BLaER1 (cell line): ENCODE measurements at regions not wholly inside any gene's neighbourhood (a gene's known extent, or its start where the extent isn't known, plus 50 kb on each side); places are given as distances from the start of the nearest gene placed in this dataset.

Experiments used
- H3K27ac ChIP-seq: shearing (Covaris generic); formaldehyde crosslinking; 2 replicates; pipeline ENCODE4 v1.8.1; 2022
- H3K27me3 ChIP-seq: shearing (Covaris generic); formaldehyde crosslinking; 2 replicates; pipeline ENCODE4 v1.8.1; 2022
- H3K36me3 ChIP-seq: shearing (Covaris generic); formaldehyde crosslinking; 2 replicates; pipeline ENCODE4 v1.8.1; 2022
- H3K4me1 ChIP-seq: shearing (Covaris generic); formaldehyde crosslinking; 2 replicates; pipeline ENCODE4 v1.8.1; 2022
- H3K4me2 ChIP-seq: shearing (Covaris generic); formaldehyde crosslinking; 2 replicates; pipeline ENCODE4 v1.8.1; 2022
- H3K4me3 ChIP-seq: shearing (Covaris generic); formaldehyde crosslinking; 2 replicates; pipeline ENCODE4 v1.8.1; 2022
- H3K9ac ChIP-seq: shearing (Covaris generic); formaldehyde crosslinking; 2 replicates; pipeline ENCODE4 v1.8.1; 2022
- H3K9me3 ChIP-seq: shearing (Covaris generic); formaldehyde crosslinking; 2 replicates; pipeline ENCODE4 v1.8.1; 2022
- H4K20me1 ChIP-seq: shearing (Covaris generic); formaldehyde crosslinking; 2 replicates; pipeline ENCODE4 v1.8.1; 2022
- Cebpa-rat ChIP-seq: shearing (Covaris generic); IDR thresholded peaks from 2 replicates; pipeline ENCODE4 v1.8.1; 2022

DNA sequence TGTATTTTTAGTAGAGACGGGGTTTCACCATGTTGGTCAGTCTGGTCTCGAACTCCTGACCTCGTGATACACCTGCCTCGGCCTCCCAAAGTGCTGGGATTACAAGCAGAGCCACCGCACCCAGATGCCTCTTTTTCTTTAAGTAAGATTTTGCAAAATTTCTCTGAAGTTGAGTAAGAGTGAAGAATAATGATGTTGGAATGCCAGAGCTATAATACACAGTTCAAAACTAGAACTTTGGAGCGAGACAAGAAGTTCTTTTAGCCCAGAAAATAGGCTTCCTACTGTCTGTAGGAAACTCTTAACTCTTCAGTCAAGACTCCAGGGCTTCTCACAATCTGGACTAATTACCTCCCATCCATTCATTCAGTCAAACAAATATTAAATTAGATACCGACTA lies 51.4 kb downstream of the MARCHF4 start:
- Histone ChIP-seq H4K20me1 (no peaks in the 10 kb centered on the region), H3K4me1 (peaks cover 5% of the 10 kb centered on the region), H3K4me3 (no peak overlapping the region), H3K9ac (no peak overlapping the region), H3K9me3 (no peaks in the 10 kb centered on the region), H3K36me3 (no peaks in the 10 kb centered on the region), H3K4me2 (no peak overlapping the region), H3K27ac (no peak overlapping the region), H3K27me3 (no peaks in the 10 kb centered on the region)
- TF ChIP-seq Cebpa-rat: no peak

DNA sequence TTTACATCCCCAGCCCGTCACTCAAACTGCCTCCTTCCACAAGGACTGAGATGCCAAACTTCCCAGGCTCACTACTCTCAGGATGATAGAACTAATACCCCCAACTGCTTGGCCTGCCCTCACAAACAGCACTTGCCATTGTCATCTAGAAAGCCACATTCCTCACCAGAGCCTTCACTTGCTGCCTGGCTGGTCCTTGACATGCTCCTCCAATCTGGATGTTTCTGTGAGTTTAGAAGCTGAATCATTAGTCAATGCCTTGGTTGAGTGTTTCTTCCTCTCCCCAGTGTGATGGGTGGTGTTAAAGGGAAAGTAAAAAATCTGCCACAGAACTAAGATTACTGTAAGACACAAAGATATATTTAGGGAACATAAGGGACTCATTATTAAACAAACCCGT lies 52.5 kb downstream of the MARCHF4 start:
- no peaks in the 10 kb centered on the region for H3K36me3 ChIP-seq
- no peak overlapping the region for H3K4me3 ChIP-seq
- no peak overlapping the region for H3K4me2 ChIP-seq
- no peaks in the 10 kb centered on the region for H4K20me1 ChIP-seq
- no peaks in the 10 kb centered on the region for H3K27me3 ChIP-seq
- H3K9ac ChIP-seq: no peak overlapping the region
- H3K4me1 ChIP-seq: peaks cover 7% of the 10 kb centered on the region
- no peaks in the 10 kb centered on the region for H3K9me3 ChIP-seq
- H3K27ac ChIP-seq: no peak overlapping the region
- TF ChIP-seq Cebpa-rat: no peak

DNA sequence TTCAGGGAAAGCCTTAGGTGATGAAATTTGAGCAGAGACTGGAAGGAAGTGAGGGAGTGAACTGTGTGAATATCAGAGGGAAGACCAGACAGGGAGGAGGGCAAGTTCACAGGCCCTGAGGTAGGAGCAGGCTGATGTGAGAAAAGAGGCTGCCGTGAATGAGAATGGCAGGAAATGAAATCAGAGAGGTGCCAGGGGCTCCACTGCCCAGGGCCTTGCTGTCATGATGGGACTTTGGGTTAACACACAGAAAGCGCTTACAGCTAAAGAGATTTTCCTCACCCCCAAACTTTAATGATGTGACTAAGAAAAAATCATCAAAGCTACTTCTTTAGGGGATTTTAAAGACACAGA lies 53.8 kb downstream of the MARCHF4 start:
- no peak overlapping the region for H3K4me2 ChIP-seq
- no peak overlapping the region for H3K9ac ChIP-seq
- H3K4me3 ChIP-seq: no peak overlapping the region
- no peak overlapping the region for H3K27ac ChIP-seq
- no peaks in the 10 kb centered on the region for H4K20me1 ChIP-seq
- H3K9me3 ChIP-seq: no peaks in the 10 kb centered on the region
- no peaks in the 10 kb centered on the region for H3K36me3 ChIP-seq
- peaks cover 10% of the 10 kb centered on the region for H3K4me1 ChIP-seq
- no peaks in the 10 kb centered on the region for H3K27me3 ChIP-seq
- no peak for TF ChIP-seq Cebpa-rat

DNA sequence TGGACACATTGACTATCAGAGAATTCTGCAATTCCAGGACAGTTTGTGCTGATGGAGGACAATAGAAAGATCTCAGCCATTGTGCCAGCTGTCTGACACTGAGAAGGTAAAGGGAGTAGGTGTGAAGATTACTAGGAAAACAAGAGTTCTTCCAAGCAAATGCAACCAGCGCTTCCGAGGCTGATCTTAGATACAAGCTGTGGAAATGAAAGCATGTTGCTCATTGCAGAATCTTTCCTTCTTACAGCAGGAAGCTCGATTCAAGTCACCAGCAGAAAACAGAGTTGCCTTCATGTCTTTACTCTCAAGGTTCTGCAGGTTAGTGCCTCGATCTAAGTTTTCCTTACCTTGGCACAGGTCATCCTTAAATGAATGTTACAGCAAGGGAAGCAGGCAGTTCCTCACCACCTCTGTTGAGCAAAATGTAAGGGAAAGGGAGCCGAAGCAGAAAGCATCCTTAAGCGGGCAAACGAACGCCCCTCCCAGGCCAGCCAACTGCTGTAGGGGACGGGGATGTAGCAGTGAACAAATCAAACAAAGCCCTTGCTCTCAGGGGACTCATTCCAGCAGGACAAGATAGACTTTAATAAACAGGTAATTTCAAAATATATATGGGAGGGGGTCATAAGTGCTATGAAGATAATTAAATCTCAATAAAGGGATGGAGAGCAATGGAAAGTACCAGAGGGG lies 54.3 kb downstream of the MARCHF4 start:
- Histone ChIP-seq H3K4me1 (peaks cover 10% of the 10 kb centered on the region), H3K4me2 (no peak overlapping the region)

DNA sequence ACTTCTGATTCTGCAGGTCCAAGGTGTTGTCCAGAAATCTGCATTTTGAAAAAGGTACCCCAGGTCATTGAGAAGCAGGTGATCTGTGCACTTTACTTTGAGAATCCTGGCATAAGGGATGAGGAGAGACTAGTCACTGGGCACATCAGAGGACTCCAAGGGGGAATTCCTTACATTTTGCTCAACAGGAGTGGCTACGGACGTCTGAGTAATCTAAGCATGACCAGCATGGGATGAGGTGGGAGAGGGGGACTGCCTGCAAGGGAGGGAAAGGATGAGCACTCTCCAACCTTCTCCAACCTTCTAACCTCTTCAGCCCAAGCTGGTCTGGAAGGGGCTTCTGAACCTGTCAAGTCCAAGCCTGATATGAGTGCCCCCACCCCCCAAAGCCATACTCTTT lies 55.5 kb downstream of the MARCHF4 start:
- Histone ChIP-seq H3K4me1 (peaks cover 10% of the 10 kb centered on the region), H3K9ac (no peak overlapping the region), H3K4me3 (no peak overlapping the region), H3K9me3 (no peaks in the 10 kb centered on the region), H4K20me1 (no peaks in the 10 kb centered on the region), H3K36me3 (no peaks in the 10 kb centered on the region), H3K27ac (no peak overlapping the region), H3K4me2 (no peak overlapping the region), H3K27me3 (no peaks in the 10 kb centered on the region)
- TF ChIP-seq Cebpa-rat: no peak

More for the DNA sequence above, 54.3 kb downstream of the MARCHF4 start:
- Histone ChIP-seq H3K36me3 (no peaks in the 10 kb centered on the region), H4K20me1 (no peaks in the 10 kb centered on the region), H3K27ac (no peak overlapping the region), H3K4me3 (no peak overlapping the region), H3K9me3 (no peaks in the 10 kb centered on the region), H3K9ac (no peak overlapping the region), H3K27me3 (no peaks in the 10 kb centered on the region)
- no peak for TF ChIP-seq Cebpa-rat

DNA sequence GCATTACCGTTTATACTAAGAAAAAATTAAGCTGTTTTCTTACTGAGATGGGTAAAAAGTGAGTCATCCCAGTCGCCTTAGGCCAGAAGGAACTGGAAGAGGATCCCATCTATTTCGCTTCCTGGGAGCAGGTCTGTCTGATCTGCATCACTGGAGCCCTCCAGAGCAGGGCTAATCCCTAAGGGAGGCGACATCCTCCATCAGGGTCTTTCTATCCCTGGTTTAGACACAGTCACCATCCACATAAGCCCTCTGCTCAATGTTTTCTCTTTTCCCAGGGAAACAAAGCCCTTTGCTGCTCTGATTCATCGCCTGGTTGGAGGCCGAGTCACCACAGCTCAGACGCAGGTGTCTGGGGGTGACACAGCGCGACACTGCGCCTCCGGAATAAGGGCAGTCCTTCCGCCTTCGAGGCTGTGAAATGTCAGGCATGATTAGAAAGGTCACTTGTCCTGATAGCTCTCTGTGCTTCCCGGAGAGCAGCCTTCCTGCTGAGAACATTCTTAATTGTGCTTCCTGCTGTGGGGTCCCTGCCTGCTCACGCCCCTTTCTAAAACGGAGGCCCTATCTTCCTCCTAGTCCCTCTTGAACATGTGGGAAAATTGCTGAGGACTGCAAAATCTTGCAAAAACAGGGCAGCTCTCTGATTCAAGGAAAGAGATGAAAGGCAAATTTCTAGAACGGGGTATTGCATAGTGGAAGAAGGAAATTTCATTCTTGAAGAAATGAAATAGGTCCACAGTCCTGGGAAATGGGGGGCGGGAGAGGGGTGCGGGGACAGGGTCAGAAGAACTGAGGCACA lies 56.3 kb downstream of the MARCHF4 start:
- Histone ChIP-seq H3K4me3 (no peak overlapping the region), H3K4me2 (peak overlapping the region; percentile 32), H3K9me3 (no peaks in the 10 kb centered on the region), H3K27ac (no peak overlapping the region), H3K27me3 (no peaks in the 10 kb centered on the region), H4K20me1 (no peaks in the 10 kb centered on the region), H3K9ac (no peak overlapping the region), H3K4me1 (peaks cover 15% of the 10 kb centered on the region), H3K36me3 (no peaks in the 10 kb centered on the region)
- no peak for TF ChIP-seq Cebpa-rat

DNA sequence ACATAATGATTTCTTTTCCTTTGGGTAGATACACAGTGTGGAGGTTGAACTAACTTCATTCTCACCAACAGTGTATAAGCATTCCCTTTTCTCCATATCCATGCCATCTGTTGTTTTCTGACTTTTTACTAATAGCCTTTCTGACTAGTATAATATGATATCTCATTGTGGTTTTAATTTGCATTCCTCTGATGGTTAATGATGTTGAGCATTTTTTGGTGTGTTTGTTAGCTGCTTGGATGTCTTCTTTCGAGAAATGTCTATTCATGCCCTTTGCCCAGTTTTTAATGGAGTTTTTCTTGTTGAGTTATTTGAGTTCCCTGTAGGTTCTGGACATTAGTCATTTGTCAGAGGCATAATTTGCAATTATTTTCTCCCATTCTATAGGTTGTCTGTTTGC lies 59.8 kb downstream of the MARCHF4 start:
- Histone ChIP-seq H3K4me2 (no peak overlapping the region), H3K4me3 (no peak overlapping the region), H3K36me3 (no peaks in the 10 kb centered on the region), H3K9ac (no peak overlapping the region), H4K20me1 (no peaks in the 10 kb centered on the region), H3K27ac (no peak overlapping the region), H3K4me1 (peaks cover 50% of the 10 kb centered on the region), H3K27me3 (no peaks in the 10 kb centered on the region), H3K9me3 (no peaks in the 10 kb centered on the region)
- no peak for TF ChIP-seq Cebpa-rat

DNA sequence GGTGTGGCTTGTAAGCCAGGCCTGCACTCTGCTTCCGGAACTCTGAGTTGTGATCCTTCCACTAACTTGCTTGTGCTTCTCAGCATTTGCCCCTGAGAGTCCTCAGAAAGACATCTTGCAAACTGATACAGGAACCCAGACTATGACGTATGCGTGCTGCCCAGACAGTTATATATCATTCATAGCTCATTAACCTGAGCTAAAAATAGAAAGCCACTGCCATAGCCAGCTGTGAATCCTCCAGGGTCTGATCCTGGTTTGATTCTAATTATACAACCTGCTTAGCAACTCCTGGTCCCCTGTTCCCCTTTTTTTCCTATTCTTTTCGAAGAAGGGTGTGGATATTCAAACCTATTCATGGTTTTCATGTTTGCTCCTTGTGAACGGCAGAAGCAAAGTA lies 63.7 kb downstream of the MARCHF4 start:
- Histone ChIP-seq H3K4me3 (no peak overlapping the region; the same call in 1 of the 2 replicates), H3K27ac (peak overlapping the region; percentile 87), H3K36me3 (no peaks in the 10 kb centered on the region), H4K20me1 (no peaks in the 10 kb centered on the region), H3K9me3 (no peaks in the 10 kb centered on the region), H3K27me3 (no peaks in the 10 kb centered on the region), H3K4me1 (peaks cover 59% of the 10 kb centered on the region), H3K9ac (peak overlapping the region; percentile 50), H3K4me2 (peak overlapping the region; percentile 84)
- TF ChIP-seq Cebpa-rat: no peak

DNA sequence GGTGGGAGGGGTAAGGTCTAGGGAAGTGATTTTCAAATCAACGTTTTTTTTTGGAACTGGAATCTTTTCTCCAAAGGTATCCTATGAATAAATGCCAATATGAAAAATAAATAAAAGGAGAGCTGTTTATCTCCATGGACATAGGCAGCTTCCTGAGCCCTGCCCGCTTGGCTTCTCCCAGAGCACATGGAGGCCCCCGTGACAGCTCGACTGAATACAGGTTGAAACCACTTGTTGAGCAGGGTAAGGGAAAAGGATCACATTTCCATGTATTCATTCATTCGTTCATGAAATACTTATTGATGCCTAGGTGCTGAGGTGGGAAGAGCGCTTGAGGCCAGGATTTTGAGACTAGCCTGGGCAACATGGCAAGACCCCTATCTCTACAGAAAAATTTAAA lies 64.8 kb downstream of the MARCHF4 start:
- Histone ChIP-seq H3K4me3 (peak overlapping the region; percentile 31), H3K4me2 (peak overlapping the region; percentile 84), H3K27me3 (no peaks in the 10 kb centered on the region), H3K36me3 (no peaks in the 10 kb centered on the region), H3K9ac (peak overlapping the region; percentile 50; the same call in 1 of the 2 replicates), H3K9me3 (no peaks in the 10 kb centered on the region), H3K27ac (peak overlapping the region; percentile 87), H4K20me1 (no peaks in the 10 kb centered on the region), H3K4me1 (peaks cover 59% of the 10 kb centered on the region)
- TF ChIP-seq Cebpa-rat: no peak

DNA sequence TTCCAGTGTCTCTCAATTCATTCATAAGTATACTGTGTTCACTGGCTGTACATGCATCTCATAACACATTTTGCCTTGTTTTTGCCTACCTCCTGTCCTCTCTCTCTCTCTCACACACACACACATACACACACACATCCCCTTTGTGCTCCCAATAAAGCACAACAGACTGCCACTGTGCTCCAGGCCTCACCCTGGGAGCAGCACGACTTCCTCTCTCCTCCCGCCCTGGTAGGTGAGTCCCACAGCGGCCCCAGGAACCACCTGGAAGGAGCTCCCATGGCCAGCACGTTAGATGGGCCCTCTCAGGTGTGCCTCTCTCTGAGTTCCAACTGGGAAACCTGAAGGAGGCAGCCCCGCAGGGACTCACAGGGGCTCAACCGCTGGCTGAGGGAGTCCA lies 65.4 kb downstream of the MARCHF4 start:
- Histone ChIP-seq H3K36me3 (no peaks in the 10 kb centered on the region), H3K27ac (peak overlapping the region; percentile 87), H3K27me3 (no peaks in the 10 kb centered on the region), H3K4me2 (peak overlapping the region; percentile 84), H3K4me3 (peak overlapping the region; percentile 31), H4K20me1 (no peaks in the 10 kb centered on the region), H3K4me1 (peaks cover 59% of the 10 kb centered on the region), H3K9ac (peak overlapping the region; percentile 50), H3K9me3 (no peaks in the 10 kb centered on the region)
- no peak for TF ChIP-seq Cebpa-rat
